C4-2B (cell line): ENCODE measurements at regions not wholly inside any gene's neighbourhood (a gene's known extent, or its start where the extent isn't known, plus 50 kb on each side); places are given as distances from the start of the nearest gene placed in this dataset.

Experiments used
- ZFX ChIP-seq: fragments of 450-650 bp; IDR thresholded peaks from 2 replicates; pipeline ENCODE4 v1.6.1; 2017
- TF ChIP-seq, protein P1 (sequence below): fragments of 450-650 bp; conservative IDR thresholded peaks from 2 replicates; pipeline ENCODE4 v1.5.1; 2017; ENCODE audit warnings: mild to moderate bottlenecking

DNA sequence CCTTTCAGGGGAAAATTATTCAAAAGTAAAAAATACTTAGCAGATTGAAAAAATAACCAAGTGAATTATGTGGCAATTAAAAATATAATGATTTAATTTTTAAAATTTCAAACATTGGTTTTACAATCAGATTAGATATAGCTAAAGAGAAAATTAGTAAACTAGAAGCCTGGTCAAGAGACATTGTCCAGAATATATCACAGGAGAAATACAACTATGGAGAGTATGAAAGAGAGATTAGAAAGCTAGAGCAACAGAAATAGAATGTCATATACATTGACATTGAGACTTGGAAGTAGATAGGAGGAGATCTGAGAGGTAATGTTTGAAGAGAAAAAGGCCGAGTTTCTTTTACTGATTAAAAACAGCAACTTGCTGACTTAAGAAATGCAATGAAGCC lies 476.4 kb upstream of the SLC10A2 start:
- TF ChIP-seq, protein P1, sequence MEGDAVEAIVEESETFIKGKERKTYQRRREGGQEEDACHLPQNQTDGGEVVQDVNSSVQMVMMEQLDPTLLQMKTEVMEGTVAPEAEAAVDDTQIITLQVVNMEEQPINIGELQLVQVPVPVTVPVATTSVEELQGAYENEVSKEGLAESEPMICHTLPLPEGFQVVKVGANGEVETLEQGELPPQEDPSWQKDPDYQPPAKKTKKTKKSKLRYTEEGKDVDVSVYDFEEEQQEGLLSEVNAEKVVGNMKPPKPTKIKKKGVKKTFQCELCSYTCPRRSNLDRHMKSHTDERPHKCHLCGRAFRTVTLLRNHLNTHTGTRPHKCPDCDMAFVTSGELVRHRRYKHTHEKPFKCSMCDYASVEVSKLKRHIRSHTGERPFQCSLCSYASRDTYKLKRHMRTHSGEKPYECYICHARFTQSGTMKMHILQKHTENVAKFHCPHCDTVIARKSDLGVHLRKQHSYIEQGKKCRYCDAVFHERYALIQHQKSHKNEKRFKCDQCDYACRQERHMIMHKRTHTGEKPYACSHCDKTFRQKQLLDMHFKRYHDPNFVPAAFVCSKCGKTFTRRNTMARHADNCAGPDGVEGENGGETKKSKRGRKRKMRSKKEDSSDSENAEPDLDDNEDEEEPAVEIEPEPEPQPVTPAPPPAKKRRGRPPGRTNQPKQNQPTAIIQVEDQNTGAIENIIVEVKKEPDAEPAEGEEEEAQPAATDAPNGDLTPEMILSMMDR = no peak
- no peak for TF ChIP-seq ZFX
